ENCODE measurements at regions not wholly inside any gene's neighbourhood (a gene's known extent, or its start where the extent isn't known, plus 50 kb on each side); places are given as distances from the start of the nearest gene placed in this dataset.

DNA sequence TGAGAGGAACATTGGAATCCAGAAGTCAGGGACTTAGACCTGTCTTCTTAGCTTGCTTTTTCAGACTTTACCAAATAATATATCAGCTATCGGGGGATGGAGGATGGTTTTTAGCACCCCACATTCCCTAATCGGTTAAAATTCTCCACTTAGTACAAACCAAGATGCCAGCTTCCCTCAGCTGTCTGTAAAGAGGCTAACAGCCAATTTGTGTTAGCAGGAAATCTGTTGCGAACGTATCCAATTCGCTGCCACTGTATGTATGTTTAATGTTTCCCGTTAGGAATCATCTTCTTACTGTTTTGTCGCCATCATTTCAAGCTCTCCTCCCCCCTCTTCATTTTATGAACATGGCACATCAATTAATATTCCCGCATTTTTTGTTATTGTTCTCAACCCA, 289.0 kb downstream of the BCL11B start:
- TF ChIP-seq, protein P1, sequence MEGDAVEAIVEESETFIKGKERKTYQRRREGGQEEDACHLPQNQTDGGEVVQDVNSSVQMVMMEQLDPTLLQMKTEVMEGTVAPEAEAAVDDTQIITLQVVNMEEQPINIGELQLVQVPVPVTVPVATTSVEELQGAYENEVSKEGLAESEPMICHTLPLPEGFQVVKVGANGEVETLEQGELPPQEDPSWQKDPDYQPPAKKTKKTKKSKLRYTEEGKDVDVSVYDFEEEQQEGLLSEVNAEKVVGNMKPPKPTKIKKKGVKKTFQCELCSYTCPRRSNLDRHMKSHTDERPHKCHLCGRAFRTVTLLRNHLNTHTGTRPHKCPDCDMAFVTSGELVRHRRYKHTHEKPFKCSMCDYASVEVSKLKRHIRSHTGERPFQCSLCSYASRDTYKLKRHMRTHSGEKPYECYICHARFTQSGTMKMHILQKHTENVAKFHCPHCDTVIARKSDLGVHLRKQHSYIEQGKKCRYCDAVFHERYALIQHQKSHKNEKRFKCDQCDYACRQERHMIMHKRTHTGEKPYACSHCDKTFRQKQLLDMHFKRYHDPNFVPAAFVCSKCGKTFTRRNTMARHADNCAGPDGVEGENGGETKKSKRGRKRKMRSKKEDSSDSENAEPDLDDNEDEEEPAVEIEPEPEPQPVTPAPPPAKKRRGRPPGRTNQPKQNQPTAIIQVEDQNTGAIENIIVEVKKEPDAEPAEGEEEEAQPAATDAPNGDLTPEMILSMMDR (IDR thresholded peaks at IDR 0.05; ENCODE audit: insufficient read depth, low read length) = no peak
- no peak for TF ChIP-seq GABPA (IDR thresholded peaks at IDR 0.05; ENCODE audit: low read depth)
